ENCODE measurements at regions not wholly inside any gene's neighbourhood (a gene's known extent, or its start where the extent isn't known, plus 50 kb on each side); places are given as distances from the start of the nearest gene placed in this dataset.

DNA sequence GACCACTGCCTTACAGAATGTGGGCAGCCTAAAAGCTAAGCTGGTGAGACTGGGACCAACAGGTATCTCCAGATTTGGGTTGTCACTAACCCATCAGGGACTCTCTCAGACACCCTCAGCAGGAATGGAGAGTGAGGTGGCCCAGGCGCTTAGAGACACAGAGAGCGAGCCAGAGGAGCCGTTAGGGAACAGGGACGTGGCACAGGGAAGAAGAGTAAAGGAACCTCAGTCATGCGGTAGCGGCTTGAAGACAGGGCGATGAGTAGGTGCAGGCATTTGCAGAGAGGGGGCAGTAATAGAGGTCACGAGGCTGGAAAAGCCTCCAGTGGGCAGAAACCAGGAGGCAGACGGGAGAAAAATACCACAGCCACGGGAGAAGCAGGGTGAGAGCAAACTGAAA lies 158.0 kb upstream of the CCND2 start:
- H3K4me3 Mint-ChIP-seq, result peak overlapping the region; percentile 22
- H3K9me3 Mint-ChIP-seq, result no peaks in the 10 kb centered on the region
- peak overlapping the region; percentile 28 for H3K27ac Mint-ChIP-seq
- TF ChIP-seq, protein P1, sequence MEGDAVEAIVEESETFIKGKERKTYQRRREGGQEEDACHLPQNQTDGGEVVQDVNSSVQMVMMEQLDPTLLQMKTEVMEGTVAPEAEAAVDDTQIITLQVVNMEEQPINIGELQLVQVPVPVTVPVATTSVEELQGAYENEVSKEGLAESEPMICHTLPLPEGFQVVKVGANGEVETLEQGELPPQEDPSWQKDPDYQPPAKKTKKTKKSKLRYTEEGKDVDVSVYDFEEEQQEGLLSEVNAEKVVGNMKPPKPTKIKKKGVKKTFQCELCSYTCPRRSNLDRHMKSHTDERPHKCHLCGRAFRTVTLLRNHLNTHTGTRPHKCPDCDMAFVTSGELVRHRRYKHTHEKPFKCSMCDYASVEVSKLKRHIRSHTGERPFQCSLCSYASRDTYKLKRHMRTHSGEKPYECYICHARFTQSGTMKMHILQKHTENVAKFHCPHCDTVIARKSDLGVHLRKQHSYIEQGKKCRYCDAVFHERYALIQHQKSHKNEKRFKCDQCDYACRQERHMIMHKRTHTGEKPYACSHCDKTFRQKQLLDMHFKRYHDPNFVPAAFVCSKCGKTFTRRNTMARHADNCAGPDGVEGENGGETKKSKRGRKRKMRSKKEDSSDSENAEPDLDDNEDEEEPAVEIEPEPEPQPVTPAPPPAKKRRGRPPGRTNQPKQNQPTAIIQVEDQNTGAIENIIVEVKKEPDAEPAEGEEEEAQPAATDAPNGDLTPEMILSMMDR (IDR thresholded peaks at IDR 0.05), result no peak
- intact Hi-C loops (cut with micrococcal nuclease), result no loop called here
- POLR2A ChIA-PET, result interaction anchor here (1.0 to 9.4 kb wide), 5 partner anchors 27 to 176 kb away, joined by 3 to 97 read pairs (median 12); partner anchors contain the start of gene CCND2
- CTCF ChIA-PET, result interaction anchor here (1.2 to 5.0 kb wide), 5 partner anchors 8 to 161 kb away, joined by 3 to 41 read pairs (median 24); no protein-coding TSS in a partner anchor
- ATAC-seq (no peak), DNase-seq (no peak)
- H3K36me3 Mint-ChIP-seq (ENCODE audit: low read depth), result peaks cover 3% of the 10 kb centered on the region
- peaks cover 69% of the 10 kb centered on the region for H3K4me1 Mint-ChIP-seq (ENCODE audit: low read depth)
- peaks cover 1% of the 10 kb centered on the region for H3K27me3 Mint-ChIP-seq

DNA sequence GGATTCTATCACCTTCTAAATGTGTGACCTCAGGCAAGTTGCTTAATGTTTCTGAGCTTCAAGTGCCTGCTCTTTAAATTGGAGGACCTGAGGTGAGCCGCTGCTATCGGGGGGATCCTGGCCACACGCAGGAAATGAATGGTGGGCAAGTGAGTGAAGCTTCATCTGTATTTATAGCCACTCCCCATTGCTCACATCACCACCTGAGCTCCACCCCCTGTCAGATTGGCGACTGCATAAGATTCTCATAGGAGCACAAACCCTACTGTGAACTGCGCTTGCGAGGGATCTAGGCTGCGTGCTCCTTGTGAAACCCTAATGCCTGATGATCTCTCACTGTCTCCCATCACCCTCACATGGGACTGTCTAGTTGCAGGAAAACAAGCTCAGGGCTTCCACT lies 158.6 kb upstream of the CCND2 start:
- ATAC-seq, result peak; percentile 40
- intact Hi-C loops (cut with micrococcal nuclease), result no loop called here
- peaks cover 3% of the 10 kb centered on the region for H3K36me3 Mint-ChIP-seq (ENCODE audit: low read depth)
- peak overlapping the region; percentile 59 for H3K27ac Mint-ChIP-seq
- no peaks in the 10 kb centered on the region for H3K9me3 Mint-ChIP-seq
- POLR2A ChIA-PET, result interaction anchor here (0.7 to 9.4 kb wide), 9 partner anchors 8 to 182 kb away, joined by 3 to 97 read pairs (median 3); partner anchors contain the start of gene CCND2
- CTCF ChIA-PET, result interaction anchor here (0.9 to 5.0 kb wide), 5 partner anchors 8 to 230 kb away, joined by 3 to 41 read pairs (median 24); no protein-coding TSS in a partner anchor
- peaks cover 64% of the 10 kb centered on the region for H3K4me1 Mint-ChIP-seq (ENCODE audit: low read depth)
- TF ChIP-seq, protein P1 (IDR thresholded peaks at IDR 0.05), result no peak
- DNase-seq, result peak; percentile 83
- H3K27me3 Mint-ChIP-seq, result peaks cover 2% of the 10 kb centered on the region
- H3K4me3 Mint-ChIP-seq, result peak overlapping the region; percentile 27

DNA sequence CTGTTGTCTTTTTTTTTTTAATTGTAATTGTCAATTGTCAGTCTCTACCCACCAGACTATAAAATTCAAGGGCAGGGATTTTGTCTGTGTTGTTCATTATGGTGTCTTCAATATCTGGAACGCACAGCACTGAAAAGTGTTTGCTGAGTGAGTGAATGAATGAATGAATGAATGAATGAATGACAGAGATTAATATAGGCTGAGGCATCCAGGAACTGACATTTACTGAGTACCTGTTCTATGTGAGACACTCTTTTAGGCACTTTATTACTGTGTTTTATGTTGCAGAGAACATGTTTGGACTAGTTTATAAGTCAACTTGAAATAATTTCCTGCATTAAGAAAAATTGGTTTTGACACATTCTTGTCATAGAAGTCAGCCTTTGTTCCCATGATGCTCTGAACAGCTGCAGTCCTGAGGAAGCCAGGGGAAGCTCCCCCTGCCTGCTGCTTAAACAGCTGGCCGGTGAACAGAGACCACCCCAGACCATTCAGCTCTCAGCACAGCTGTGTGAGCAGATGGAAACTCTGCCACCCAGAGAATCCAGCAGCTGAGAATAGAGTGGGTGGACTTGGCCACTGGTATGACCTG lies 160.7 kb upstream of the CCND2 start:
- ChIA-PET POLR2A (interaction anchor here (0.8 to 9.4 kb wide), 5 partner anchors 41 to 159 kb away, joined by 3 to 97 read pairs (median 4); partner anchors contain the start of gene CCND2), CTCF (interaction anchor here (0.9 to 1.4 kb wide), 3 partner anchors 17 to 30 kb away, joined by 3 to 4 read pairs (median 3); no protein-coding TSS in a partner anchor)
- H3K4me3 Mint-ChIP-seq, result no peak overlapping the region
- no peaks in the 10 kb centered on the region for H3K36me3 Mint-ChIP-seq (ENCODE audit: low read depth)
- peak overlapping the region; percentile 36 for H3K27ac Mint-ChIP-seq
- ATAC-seq, result peak; percentile 22
- TF ChIP-seq, protein P1 (IDR thresholded peaks at IDR 0.05), result no peak
- H3K27me3 Mint-ChIP-seq, result peaks cover 2% of the 10 kb centered on the region
- H3K9me3 Mint-ChIP-seq, result no peaks in the 10 kb centered on the region
- intact Hi-C loops (cut with micrococcal nuclease), result loop anchor here (2.0 kb wide), 1 partner anchor 164 kb away; no protein-coding TSS in a partner anchor
- H3K4me1 Mint-ChIP-seq (ENCODE audit: low read depth), result peaks cover 61% of the 10 kb centered on the region
- no peak for DNase-seq

DNA sequence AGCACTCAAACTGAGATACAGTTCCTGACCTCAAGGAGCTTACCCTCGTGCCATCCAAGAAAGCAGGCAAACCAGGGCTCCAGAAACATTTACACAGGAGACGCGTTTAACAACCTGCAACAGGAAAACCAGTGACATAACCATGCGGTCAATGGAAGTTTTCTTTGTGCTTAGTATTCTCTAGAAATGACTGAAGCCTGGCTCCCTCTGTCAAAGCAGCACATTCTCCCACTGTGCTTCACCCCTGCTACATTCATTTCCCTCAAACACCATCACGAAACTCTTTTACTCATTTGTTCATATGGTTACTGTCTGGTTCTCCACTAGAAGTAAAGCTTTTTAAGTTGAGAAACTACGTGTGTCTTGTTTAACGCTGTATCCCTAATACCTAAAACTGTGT lies 161.3 kb upstream of the CCND2 start:
- ATAC-seq, result no peak

More for the DNA sequence above, 161.3 kb upstream of the CCND2 start:
- no peak for DNase-seq
- Mint-ChIP-seq H3K9me3 (no peaks in the 10 kb centered on the region), H3K27me3 (peaks cover 2% of the 10 kb centered on the region), H3K27ac (peak overlapping the region; percentile 36), H3K4me1 (ENCODE audit: low read depth) (peaks cover 59% of the 10 kb centered on the region), H3K4me3 (no peak overlapping the region), H3K36me3 (ENCODE audit: low read depth) (no peaks in the 10 kb centered on the region)
- CTCF ChIA-PET, result interaction anchor here (1.3 to 1.4 kb wide), 2 partner anchors 18 to 26 kb away, joined by 3 to 4 read pairs; no protein-coding TSS in a partner anchor
- intact Hi-C loops (cut with micrococcal nuclease), result loop anchor here (2.0 kb wide), 1 partner anchor 165 kb away; no protein-coding TSS in a partner anchor
- TF ChIP-seq, protein P1 (IDR thresholded peaks at IDR 0.05), result no peak
- POLR2A ChIA-PET, result interaction anchor here (0.8 to 1.4 kb wide), 4 partner anchors 38 to 159 kb away, joined by 3 to 5 read pairs (median 4); no protein-coding TSS in a partner anchor

Data from activated CD8-positive, alpha-beta T cell treated with anti-CD3 and anti-CD28 coated beads for 36 hours (primary cell).